ENCODE measurements at regions not wholly inside any gene's neighbourhood (a gene's known extent, or its start where the extent isn't known, plus 50 kb on each side); places are given as distances from the start of the nearest gene placed in this dataset.

DNA sequence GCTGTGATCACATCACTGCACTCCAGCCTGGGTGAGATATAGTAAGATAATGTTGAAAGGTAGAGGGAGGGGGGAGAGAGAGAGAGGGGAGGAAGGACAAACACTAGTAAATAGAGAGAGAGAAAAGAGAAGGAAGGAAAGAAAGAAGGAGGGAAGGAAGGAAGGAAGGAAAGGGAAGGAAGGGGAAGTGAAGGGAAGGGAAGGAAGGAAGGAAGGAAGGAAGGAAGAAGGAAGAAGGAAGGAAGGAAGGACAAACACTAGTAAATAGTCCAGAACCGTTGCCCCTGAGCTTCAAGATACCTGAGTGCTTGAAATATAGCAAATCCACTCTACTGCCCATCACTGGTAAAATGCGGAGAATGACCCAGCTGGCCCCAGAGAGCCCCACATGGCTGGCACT lies 156.5 kb upstream of the ZNF507 start:
- Histone ChIP-seq H4K20me1 (replicated peaks in 1 of 2; ENCODE audit: control insufficient read depth in 1 of 2, insufficient read depth in 2 of 2, low read length in 2 of 2) (no peaks in the 10 kb centered on the region), H3K79me2 (ENCODE audit: control insufficient read depth in 1 of 2, insufficient read depth in 2 of 2, low read length in 2 of 2) (no peaks in the 10 kb centered on the region), H3K4me1 (replicated peaks in 1 of 4; ENCODE audit: control insufficient read depth in 3 of 4, insufficient read depth in 4 of 4, low read length in 3 of 4) (no peaks in the 10 kb centered on the region), H3K27ac (ENCODE audit: low read depth, low read length) (no peak overlapping the region), H3K4me3 (ENCODE audit: extremely low read depth in 1 of 4, insufficient read depth in 2 of 4, low read depth in 3 of 4, low read length in 4 of 4) (no peak overlapping the region), H3K27me3 (replicated peaks in 1 of 4; ENCODE audit: control insufficient read depth in 3 of 4, extremely low read depth in 1 of 4, insufficient read depth in 3 of 4, low read length in 3 of 4) (no peaks in the 10 kb centered on the region), H4K5ac (ENCODE audit: insufficient read length, low read depth, low read length) (no peak overlapping the region), H4K8ac (ENCODE audit: extremely low read depth, insufficient read depth, low read length) (no peak overlapping the region), H2AFZ (ENCODE audit: low read length) (no peak overlapping the region), H3K9me3 (ENCODE audit: insufficient read depth in 2 of 2, low read depth in 1 of 2, low read length in 1 of 2) (no peaks in the 10 kb centered on the region), H3K4ac (replicated peaks; ENCODE audit: insufficient read length, low read depth, low read length) (no peak overlapping the region), H3K79me1 (ENCODE audit: low read depth, low read length) (no peaks in the 10 kb centered on the region), H3K9ac (replicated peaks in 1 of 4; ENCODE audit: extremely low read depth in 1 of 4, low read depth in 3 of 4, low read length in 3 of 4) (no peak overlapping the region), H2BK15ac (ENCODE audit: low read length) (no peak overlapping the region), H3K23me2 (ENCODE audit: low read depth, low read length) (no peaks in the 10 kb centered on the region), H2BK5ac (ENCODE audit: low read depth, low read length) (no peak overlapping the region), H2BK20ac (ENCODE audit: low read length) (no peak overlapping the region), H2AK5ac (ENCODE audit: low read depth, low read length) (no peak overlapping the region), H3K23ac (ENCODE audit: insufficient read length) (no peak overlapping the region), H3K14ac (ENCODE audit: insufficient read length) (no peak overlapping the region), H3K4me2 (ENCODE audit: insufficient read depth in 1 of 2, low read depth in 2 of 2, low read length in 2 of 2) (no peak overlapping the region), H3K36me3 (ENCODE audit: control insufficient read depth in 2 of 4, insufficient read depth in 4 of 4, low read length in 3 of 4) (no peaks in the 10 kb centered on the region), H4K91ac (replicated peaks; ENCODE audit: insufficient read length, low read length) (no peak overlapping the region), H3K56ac (replicated peaks; ENCODE audit: insufficient read length, low read depth, low read length) (no peak overlapping the region), H2BK12ac (ENCODE audit: low read depth, low read length) (no peak overlapping the region), H2BK120ac (replicated peaks; ENCODE audit: low read depth, low read length) (no peak overlapping the region), H3K18ac (ENCODE audit: extremely low read depth, low read length) (no peak overlapping the region)
- CTCF ChIA-PET (ENCODE audit: partially characterized antibody): interaction anchor here (0.7 to 1.5 kb wide), 4 partner anchors 14 to 934 kb away, joined by 3 to 6 read pairs (median 4); no protein-coding TSS in a partner anchor
- no peak for DNase-seq (ENCODE audit: low read depth in 1 of 2, low spot score in 2 of 2)
- FAIRE-seq: no peak
- POLR2A ChIA-PET (ENCODE audit: partially characterized antibody): no interaction called here
- WGBS, 2 experiments (ENCODE audit: extremely low coverage in 1 of 2, insufficient coverage in 1 of 2, insufficient read length in 1 of 2, insufficient replicate concordance in 2 of 2, low coverage in 1 of 2, low lambda C conversion rate in 2 of 2, missing lambda C conversion rate in 1 of 2): 100% methylated on average over 2 of the region's 2 CpGs; no CpG with 5 or more reads in 1 of the 2 experiments
- TF ChIP-seq, protein P1, sequence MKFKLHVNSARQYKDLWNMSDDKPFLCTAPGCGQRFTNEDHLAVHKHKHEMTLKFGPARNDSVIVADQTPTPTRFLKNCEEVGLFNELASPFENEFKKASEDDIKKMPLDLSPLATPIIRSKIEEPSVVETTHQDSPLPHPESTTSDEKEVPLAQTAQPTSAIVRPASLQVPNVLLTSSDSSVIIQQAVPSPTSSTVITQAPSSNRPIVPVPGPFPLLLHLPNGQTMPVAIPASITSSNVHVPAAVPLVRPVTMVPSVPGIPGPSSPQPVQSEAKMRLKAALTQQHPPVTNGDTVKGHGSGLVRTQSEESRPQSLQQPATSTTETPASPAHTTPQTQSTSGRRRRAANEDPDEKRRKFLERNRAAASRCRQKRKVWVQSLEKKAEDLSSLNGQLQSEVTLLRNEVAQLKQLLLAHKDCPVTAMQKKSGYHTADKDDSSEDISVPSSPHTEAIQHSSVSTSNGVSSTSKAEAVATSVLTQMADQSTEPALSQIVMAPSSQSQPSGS (IDR thresholded peaks at IDR 0.05; ENCODE audit: low read length): no peak
- TF ChIP-seq TBP (IDR thresholded peaks at IDR 0.05; ENCODE audit: low read depth, low read length) (no peak), KDM5A (IDR thresholded peaks at IDR 0.05; ENCODE audit: low read length) (no peak), EGR1 (IDR thresholded peaks at IDR 0.05; ENCODE audit: borderline replicate concordance, low read depth, low read length) (no peak), BACH1 (IDR thresholded peaks at IDR 0.05; ENCODE audit: low read length) (no peak), SP1 (IDR thresholded peaks at IDR 0.05; ENCODE audit: low read depth, low read length) (no peak)
